Middle frontal gyrus (tissue), 1 donor: ENCODE measurements at regions not wholly inside any gene's neighbourhood (a gene's known extent, or its start where the extent isn't known, plus 50 kb on each side); places are given as distances from the start of the nearest gene placed in this dataset.

ENCODE experiments used
- DNase-seq: peaks from one replicate; pipeline ENCODE4 v3.0.0-alpha.2; 2015; ENCODE audit warnings: low spot score; ENCODE audit errors: extremely low spot score

DNA sequence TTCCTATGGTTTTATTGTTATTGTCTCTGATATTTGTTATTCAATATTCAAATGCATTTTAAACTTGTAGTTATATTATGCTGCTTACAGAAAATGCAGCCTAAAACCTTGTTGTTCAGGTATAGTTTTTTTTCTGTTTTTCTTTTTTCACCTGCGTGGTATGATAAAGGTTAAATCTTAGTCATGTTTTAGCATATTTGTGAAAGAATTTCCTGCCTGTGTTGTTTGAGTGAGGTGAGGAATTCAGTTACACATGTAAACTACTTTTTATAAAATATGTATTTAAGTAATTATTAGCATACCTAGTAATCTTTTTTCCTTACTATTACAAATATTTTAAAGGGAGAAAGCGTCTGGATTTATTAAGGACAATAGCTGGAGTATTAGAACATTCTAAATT, 90.0 kb upstream of the NAALADL2 start:
- no peak for DNase-seq

DNA sequence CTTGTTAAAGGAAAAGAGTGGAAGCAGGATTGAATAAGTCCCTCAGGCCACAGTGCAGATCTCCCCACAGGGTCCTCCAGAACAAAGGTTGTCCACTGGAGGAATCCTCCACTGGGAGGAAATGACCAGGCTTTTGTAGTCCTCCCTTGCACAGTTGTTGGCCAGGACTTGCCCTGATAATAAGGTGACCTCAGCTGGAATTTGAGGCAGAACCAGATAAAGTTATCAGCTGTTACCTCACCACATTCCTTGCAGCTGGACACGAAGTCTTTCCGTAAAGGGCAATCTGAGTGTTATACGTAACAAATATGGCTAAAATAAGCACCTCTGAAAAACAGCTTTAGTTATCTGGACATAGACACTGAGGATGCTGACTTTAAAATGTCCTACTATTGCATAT, 83.5 kb upstream of the NAALADL2 start:
- DNase-seq, result no peak

DNA sequence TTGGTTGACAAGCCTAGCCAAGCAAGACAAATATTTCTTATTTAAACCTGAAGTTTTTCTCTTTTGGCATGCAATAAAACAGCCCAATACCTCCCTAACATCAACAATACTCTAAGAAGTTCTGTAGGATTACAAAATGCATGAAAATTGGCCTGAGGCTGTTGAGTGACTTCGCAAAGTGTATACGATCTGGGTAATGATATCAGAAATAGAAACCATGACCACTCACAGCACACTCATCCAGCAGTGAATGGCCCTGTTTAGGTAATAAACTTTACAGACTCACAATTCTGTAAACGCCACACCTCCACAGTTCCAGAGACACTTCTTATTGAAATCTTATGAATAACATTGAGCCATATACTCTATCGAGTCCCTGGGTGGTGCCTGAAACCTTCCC, 83.0 kb upstream of the NAALADL2 start:
- no peak for DNase-seq

DNA sequence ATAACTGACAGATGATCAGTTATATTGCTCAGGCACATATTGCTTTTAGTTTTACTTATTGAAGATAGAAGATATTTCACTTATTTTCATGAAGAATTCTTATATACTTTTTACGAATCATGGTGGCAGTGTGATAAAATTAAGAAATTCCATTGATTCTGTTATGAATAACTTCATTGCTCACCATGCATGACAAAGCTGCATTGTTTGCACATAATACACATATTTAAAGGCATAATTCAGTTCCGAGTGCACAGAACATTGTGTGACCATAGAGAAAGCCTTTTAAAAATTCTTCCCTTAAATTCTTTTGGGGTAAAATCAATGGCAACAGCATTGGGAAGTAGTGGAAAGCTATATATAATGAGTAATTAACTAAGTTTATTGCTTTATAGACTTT, 82.5 kb upstream of the NAALADL2 start:
- DNase-seq, result no peak

DNA sequence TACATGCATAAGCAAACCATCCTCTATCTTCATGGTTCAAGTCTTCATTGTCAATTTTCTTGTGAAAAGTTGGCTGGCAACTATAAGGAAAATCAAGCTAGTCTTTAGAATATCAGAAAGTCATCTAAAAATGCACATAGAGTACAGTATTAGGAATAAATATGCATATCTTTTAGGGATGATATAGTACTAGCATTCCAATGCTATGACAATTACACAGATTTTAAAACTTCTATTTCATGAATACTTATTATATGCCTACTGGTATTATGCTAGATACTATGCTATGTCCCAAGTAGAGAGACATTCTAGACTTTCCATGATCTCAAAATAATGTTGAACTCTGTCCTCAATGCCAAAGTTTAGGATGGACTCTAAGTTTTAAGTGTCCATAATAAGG, 81.3 kb upstream of the NAALADL2 start:
- no peak for DNase-seq

DNA sequence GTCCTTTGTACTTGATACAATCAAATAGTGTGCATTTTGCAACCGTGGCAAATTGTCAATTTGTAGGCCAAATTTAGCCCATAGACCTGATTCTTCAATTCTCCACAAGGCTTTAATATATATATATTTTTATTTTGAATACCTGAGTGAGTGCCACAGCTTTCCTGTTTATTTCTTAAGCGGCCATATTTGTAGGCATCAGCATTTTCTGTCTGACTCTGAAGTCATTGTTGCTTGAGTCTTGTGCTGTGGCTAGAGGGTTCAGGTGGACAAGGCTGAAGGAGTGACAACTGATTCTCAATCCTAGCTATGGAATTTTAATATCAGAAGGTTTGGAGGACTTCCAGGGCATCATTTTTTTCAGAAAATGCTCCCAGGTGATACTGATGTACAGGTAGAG, 75.6 kb upstream of the NAALADL2 start:
- no peak for DNase-seq

DNA sequence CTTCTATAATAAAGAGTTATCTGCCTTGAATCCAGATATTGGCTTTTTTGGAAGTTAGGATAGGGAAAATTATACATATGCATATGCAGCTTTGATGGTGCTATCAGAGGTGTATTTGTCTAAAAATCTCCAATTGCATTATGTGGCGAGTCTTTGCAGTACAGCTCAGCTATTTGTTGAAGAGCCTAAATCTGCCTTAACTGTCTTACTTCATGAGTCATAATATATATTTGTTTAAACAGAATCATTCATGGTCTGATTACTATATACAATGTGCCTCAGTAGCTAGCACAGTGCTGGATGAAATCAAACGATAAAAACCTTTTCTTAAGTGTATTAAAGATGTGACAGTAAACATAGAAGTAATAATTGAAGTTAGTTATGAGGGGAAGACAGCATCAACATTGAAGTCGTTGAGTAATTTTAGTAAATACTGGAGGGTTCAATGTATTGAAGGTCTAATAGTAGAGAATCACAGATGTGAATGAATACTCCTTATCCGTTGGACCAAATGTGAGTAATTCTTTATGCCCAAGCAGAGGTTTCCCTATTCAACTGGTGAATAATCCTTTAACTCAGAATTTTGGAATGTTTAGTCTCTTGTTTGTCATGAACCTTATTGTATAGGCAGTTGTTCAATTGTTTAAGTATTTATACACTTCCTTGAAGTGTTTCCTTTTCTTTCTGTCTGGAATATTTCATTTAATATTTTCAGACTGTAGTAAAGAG, 74.8 kb upstream of the NAALADL2 start:
- DNase-seq, result no peak

DNA sequence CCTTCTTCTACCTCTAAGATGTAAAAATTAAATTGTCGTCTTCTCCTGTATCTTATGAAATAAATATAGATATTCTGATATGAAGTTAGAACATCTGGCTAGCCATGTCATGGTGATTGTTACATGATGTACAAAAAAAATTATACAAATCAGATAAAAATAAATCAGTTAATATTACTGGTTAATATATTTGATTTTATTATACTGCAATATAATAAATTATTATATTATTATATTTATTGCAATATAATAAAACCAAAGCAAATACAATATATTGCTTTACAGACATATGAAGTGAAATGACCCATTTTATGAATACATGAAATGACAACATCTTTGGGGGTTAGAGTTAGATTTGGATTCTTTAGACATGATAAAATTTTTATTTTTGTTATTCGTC, 72.3 kb upstream of the NAALADL2 start:
- no peak for DNase-seq

DNA sequence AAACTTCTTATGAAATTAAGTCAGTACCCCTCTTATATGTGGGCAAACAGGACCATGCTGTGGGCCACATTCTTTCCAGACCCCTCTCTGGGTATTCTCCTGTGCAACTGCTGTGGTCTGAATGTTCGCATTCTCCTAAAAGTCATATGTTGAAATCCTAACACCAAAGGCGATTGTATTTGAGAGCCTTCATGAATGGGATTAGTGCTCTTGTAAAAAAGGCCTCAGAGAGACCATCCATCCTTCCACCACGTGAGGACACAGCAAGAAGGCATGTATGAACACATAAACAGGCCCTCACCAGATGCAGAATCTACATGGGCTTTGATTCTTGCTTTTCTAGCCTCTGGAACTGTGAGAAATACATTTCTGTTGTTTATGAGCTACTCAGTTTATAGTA, 68.0 kb upstream of the NAALADL2 start:
- no peak for DNase-seq

DNA sequence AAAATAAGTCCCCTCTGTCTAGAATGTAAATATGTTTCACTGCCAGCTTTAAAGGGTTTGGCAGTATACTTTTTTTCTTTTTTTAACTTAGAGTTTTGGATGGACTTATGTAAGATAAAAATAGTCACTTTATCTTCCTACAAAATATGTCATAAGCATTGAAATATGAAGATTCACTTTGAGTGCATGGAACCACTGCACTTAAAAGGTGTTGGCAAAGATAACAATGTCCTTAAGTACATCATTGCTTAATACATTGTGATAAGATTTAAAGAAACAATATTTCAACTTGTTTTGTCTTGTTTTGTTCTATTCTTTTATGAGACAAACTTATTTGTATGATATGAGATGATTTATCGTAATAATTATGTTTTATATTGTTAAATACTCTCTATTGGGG, 66.3 kb upstream of the NAALADL2 start:
- DNase-seq, result no peak
